COLO668 (cell line): ENCODE measurements at regions not wholly inside any gene's neighbourhood (a gene's known extent, or its start where the extent isn't known, plus 50 kb on each side); places are given as distances from the start of the nearest gene placed in this dataset.
"Not testable (repeated sequence)": the region's sequence is repeated elsewhere in the genome, so short reads cannot be mapped to it uniquely, and the experiment has no call there.

Experiments
- DNase-seq: peaks from one replicate; lab custom pipeline; 2025; ENCODE audit not compliant: unreplicated experiment; lab: John Stamatoyannopoulos, UW

GRCh38 chr20:53676987-53677386 lies 83.3 kb upstream of the ZNF217 start:
- no peak for DNase-seq

- DNase-seq: no peak
Measured at GRCh38 chr20:53676519-53676822, 82.8 kb upstream of the ZNF217 start.

- no peak for DNase-seq
Measured at GRCh38 chr20:53672484-53673129, 79.0 kb upstream of the ZNF217 start.

- no peak for DNase-seq
Measured at GRCh38 chr20:53671370-53671769, 77.7 kb upstream of the ZNF217 start.

- DNase-seq: not testable (repeated sequence)
Measured at GRCh38 chr20:53669517-53670313, 76.1 kb upstream of the ZNF217 start.

GRCh38 chr20:53668992-53669391 lies 75.4 kb upstream of the ZNF217 start:
- DNase-seq: no peak

- DNase-seq: no peak
Measured at GRCh38 chr20:53666144-53666543, 72.5 kb upstream of the ZNF217 start.

GRCh38 chr20:53664121-53664520 lies 70.5 kb upstream of the ZNF217 start:
- DNase-seq: no peak

GRCh38 chr20:53663521-53663920 lies 69.9 kb upstream of the ZNF217 start:
- DNase-seq: not testable (repeated sequence)

- DNase-seq: no peak
Measured at GRCh38 chr20:53662595-53662994, 69.0 kb upstream of the ZNF217 start.

- DNase-seq: no peak
Measured at GRCh38 chr20:53660947-53661381, 67.3 kb upstream of the ZNF217 start.

GRCh38 chr20:53660078-53660909 lies 66.7 kb upstream of the ZNF217 start:
- no peak for DNase-seq

GRCh38 chr20:53658973-53659372 lies 65.3 kb upstream of the ZNF217 start:
- no peak for DNase-seq

- DNase-seq: no peak
Measured at GRCh38 chr20:53658322-53658721, 64.7 kb upstream of the ZNF217 start.

- no peak for DNase-seq
Measured at GRCh38 chr20:53657732-53658131, 64.1 kb upstream of the ZNF217 start.

- no peak for DNase-seq
Measured at GRCh38 chr20:53657279-53657678, 63.6 kb upstream of the ZNF217 start.

GRCh38 chr20:53656293-53657202 lies 62.9 kb upstream of the ZNF217 start:
- no peak for DNase-seq

- no peak for DNase-seq
Measured at GRCh38 chr20:53655625-53656292, 62.1 kb upstream of the ZNF217 start.

GRCh38 chr20:53654932-53655624 lies 61.4 kb upstream of the ZNF217 start:
- DNase-seq: no peak

- not testable (repeated sequence) for DNase-seq
Measured at GRCh38 chr20:53654521-53654920, 60.9 kb upstream of the ZNF217 start.
